NOMO-1 treated with dmso at 0.1 percent for 144 hours (cell line): ENCODE measurements at regions not wholly inside any gene's neighbourhood (a gene's known extent, or its start where the extent isn't known, plus 50 kb on each side); places are given as distances from the start of the nearest gene placed in this dataset.

Experiments
- DNase-seq: peaks from one replicate; lab custom pipeline; 2025; ENCODE audit not compliant: unreplicated experiment; lab: John Stamatoyannopoulos, UW

- DNase-seq = no peak
Observed at GRCh38 chr11:115889712-115890111, 385.5 kb upstream of the CADM1 start.

GRCh38 chr11:115887727-115888126 lies 383.5 kb upstream of the CADM1 start:
- DNase-seq = peak; percentile 29

GRCh38 chr11:115887316-115887715 lies 383.1 kb upstream of the CADM1 start:
- no peak for DNase-seq

GRCh38 chr11:115886422-115886733 lies 382.2 kb upstream of the CADM1 start:
- DNase-seq = no peak

GRCh38 chr11:115885535-115886421 lies 381.6 kb upstream of the CADM1 start:
- DNase-seq = no peak

GRCh38 chr11:115884800-115885534 lies 380.8 kb upstream of the CADM1 start:
- no peak for DNase-seq

GRCh38 chr11:115874843-115875242 lies 370.6 kb upstream of the CADM1 start:
- no peak for DNase-seq

GRCh38 chr11:115873813-115874212 lies 369.6 kb upstream of the CADM1 start:
- DNase-seq = peak; percentile 66

- peak; percentile 73 for DNase-seq
Observed at GRCh38 chr11:115872416-115872815, 368.2 kb upstream of the CADM1 start.

GRCh38 chr11:115871161-115871760 lies 367.0 kb upstream of the CADM1 start:
- no peak for DNase-seq

GRCh38 chr11:115869780-115870431 lies 365.7 kb upstream of the CADM1 start:
- DNase-seq = peak; percentile 46

- DNase-seq = no peak
Observed at GRCh38 chr11:115869131-115869530, 364.9 kb upstream of the CADM1 start.

- no peak for DNase-seq
Observed at GRCh38 chr11:115860246-115860645, 356.0 kb upstream of the CADM1 start.

GRCh38 chr11:115848611-115849010 lies 344.4 kb upstream of the CADM1 start:
- DNase-seq = no peak

GRCh38 chr11:115848080-115848479 lies 343.9 kb upstream of the CADM1 start:
- DNase-seq = no peak

GRCh38 chr11:115845872-115846271 lies 341.7 kb upstream of the CADM1 start:
- DNase-seq = no peak

- DNase-seq = no peak
Observed at GRCh38 chr11:115843685-115844084, 339.5 kb upstream of the CADM1 start.

GRCh38 chr11:115843111-115843510 lies 338.9 kb upstream of the CADM1 start:
- no peak for DNase-seq

GRCh38 chr11:115820026-115820425 lies 315.8 kb upstream of the CADM1 start:
- no peak for DNase-seq

- DNase-seq = no peak
Observed at GRCh38 chr11:115819014-115819413, 314.8 kb upstream of the CADM1 start.

GRCh38 chr11:115817844-115818468 lies 313.7 kb upstream of the CADM1 start:
- DNase-seq = no peak
